SKM-1 treated with dmso at 0.1 percent for 144 hours (cell line): ENCODE measurements at regions not wholly inside any gene's neighbourhood (a gene's known extent, or its start where the extent isn't known, plus 50 kb on each side); places are given as distances from the start of the nearest gene placed in this dataset.

Source experiments
- DNase-seq: peaks from one replicate; lab custom pipeline; 2025; ENCODE audit not compliant: unreplicated experiment; lab: John Stamatoyannopoulos, UW

GRCh38 chr1:208298593-208299269 is 54.5 kb upstream of the PLXNA2 start:
- no peak for DNase-seq

- no peak for DNase-seq
Observed at GRCh38 chr1:208300084-208300770, 56.0 kb upstream of the PLXNA2 start.

GRCh38 chr1:208302699-208303238 is 58.6 kb upstream of the PLXNA2 start:
- no peak for DNase-seq

- DNase-seq = no peak
Observed at GRCh38 chr1:208303743-208304712, 59.8 kb upstream of the PLXNA2 start.

- DNase-seq = no peak
Observed at GRCh38 chr1:208308221-208308620, 64.0 kb upstream of the PLXNA2 start.

- DNase-seq = no peak
Observed at GRCh38 chr1:208309771-208310170, 65.6 kb upstream of the PLXNA2 start.

GRCh38 chr1:208312706-208313105 is 68.5 kb upstream of the PLXNA2 start:
- no peak for DNase-seq

- no peak for DNase-seq
Observed at GRCh38 chr1:208314431-208314830, 70.2 kb upstream of the PLXNA2 start.

- DNase-seq = no peak
Observed at GRCh38 chr1:208318150-208318734, 74.1 kb upstream of the PLXNA2 start.

GRCh38 chr1:208324005-208324404 is 79.8 kb upstream of the PLXNA2 start:
- DNase-seq = no peak

- DNase-seq = no peak
Observed at GRCh38 chr1:208326033-208326432, 81.8 kb upstream of the PLXNA2 start.

- no peak for DNase-seq
Observed at GRCh38 chr1:208329300-208329699, 85.1 kb upstream of the PLXNA2 start.

- DNase-seq = no peak
Observed at GRCh38 chr1:208332036-208332773, 88.0 kb upstream of the PLXNA2 start.

- no peak for DNase-seq
Observed at GRCh38 chr1:208332774-208333126, 88.6 kb upstream of the PLXNA2 start.

GRCh38 chr1:208333676-208334075 is 89.5 kb upstream of the PLXNA2 start:
- no peak for DNase-seq

GRCh38 chr1:208335371-208336136 is 91.4 kb upstream of the PLXNA2 start:
- DNase-seq = no peak

- DNase-seq = no peak
Observed at GRCh38 chr1:208336137-208336518, 91.9 kb upstream of the PLXNA2 start.

GRCh38 chr1:208339911-208340310 is 95.7 kb upstream of the PLXNA2 start:
- no peak for DNase-seq

- DNase-seq = no peak
Observed at GRCh38 chr1:208343226-208343625, 99.0 kb upstream of the PLXNA2 start.
